Sigmoid colon (tissue), 4 donors: ENCODE measurements at regions not wholly inside any gene's neighbourhood (a gene's known extent, or its start where the extent isn't known, plus 50 kb on each side); places are given as distances from the start of the nearest gene placed in this dataset.

ENCODE experiments used
- EP300 ChIP-seq, 4 donors: sonication (generic); formaldehyde crosslinking; IDR thresholded peaks; one replicate each; pipeline ENCODE4 v1.6.1; 2017; ENCODE audit warnings: antibody characterized with exemption in 4 of 4
- POLR2A ChIP-seq, 2 donors: fragments of 450-650 bp; IDR thresholded peaks; one replicate each; pipeline ENCODE4 v1.6.1; 2016; ENCODE audit warnings: antibody characterized with exemption in 2 of 2, mild to moderate bottlenecking in 2 of 2, moderate library complexity in 2 of 2
- POLR2AphosphoS5 ChIP-seq, 4 donors: sonication (generic); formaldehyde crosslinking; IDR thresholded peaks; one replicate each; pipeline ENCODE4 v1.6.1; 2017; ENCODE audit warnings: antibody characterized with exemption in 4 of 4
- TF ChIP-seq, protein P1 (sequence below), 4 experiments: fragments of 450-650 bp in 3 of 4; fragments of 200-600 bp in 1 of 4; IDR thresholded peaks; one replicate each; pipeline ENCODE4 v1.5.1; 2016 to 2019; ENCODE audit warnings: antibody characterized with exemption in 4 of 4, mild to moderate bottlenecking in 3 of 4, moderate library complexity in 2 of 4

DNA sequence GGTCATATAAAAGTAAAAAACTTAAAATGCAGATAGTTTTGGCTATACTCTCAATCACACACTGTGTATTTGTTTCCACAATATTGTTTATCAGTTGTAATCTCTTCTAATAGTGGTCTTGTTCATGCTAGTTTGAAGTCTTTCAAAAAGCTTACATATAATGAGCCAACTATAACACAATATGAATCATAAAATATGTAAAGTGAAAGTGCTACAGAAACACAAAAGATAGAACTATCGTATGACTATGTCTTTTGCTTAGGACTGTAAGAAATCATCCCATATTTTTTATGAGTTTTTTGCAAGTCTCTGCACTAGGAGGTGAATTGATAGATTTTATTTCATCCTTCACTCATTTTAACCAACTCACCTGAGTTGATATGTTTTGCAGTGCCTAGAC, 136.0 kb downstream of the MMUT start:
- TF ChIP-seq, protein P1, sequence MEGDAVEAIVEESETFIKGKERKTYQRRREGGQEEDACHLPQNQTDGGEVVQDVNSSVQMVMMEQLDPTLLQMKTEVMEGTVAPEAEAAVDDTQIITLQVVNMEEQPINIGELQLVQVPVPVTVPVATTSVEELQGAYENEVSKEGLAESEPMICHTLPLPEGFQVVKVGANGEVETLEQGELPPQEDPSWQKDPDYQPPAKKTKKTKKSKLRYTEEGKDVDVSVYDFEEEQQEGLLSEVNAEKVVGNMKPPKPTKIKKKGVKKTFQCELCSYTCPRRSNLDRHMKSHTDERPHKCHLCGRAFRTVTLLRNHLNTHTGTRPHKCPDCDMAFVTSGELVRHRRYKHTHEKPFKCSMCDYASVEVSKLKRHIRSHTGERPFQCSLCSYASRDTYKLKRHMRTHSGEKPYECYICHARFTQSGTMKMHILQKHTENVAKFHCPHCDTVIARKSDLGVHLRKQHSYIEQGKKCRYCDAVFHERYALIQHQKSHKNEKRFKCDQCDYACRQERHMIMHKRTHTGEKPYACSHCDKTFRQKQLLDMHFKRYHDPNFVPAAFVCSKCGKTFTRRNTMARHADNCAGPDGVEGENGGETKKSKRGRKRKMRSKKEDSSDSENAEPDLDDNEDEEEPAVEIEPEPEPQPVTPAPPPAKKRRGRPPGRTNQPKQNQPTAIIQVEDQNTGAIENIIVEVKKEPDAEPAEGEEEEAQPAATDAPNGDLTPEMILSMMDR (IDR thresholded peaks at IDR 0.05), result no peak
- TF ChIP-seq POLR2AphosphoS5 (IDR thresholded peaks at IDR 0.05) (no peak), EP300 (IDR thresholded peaks at IDR 0.05) (no peak), POLR2A (IDR thresholded peaks at IDR 0.05) (no peak)
